HG02973 (cell line): ENCODE measurements at regions not wholly inside any gene's neighbourhood (a gene's known extent, or its start where the extent isn't known, plus 50 kb on each side); places are given as distances from the start of the nearest gene placed in this dataset.

ENCODE experiments used
- ATAC-seq: cut with Tn5 transposase; IDR thresholded peaks from one replicate; pipeline ENCODE4 v1.9.1; 2021; ENCODE audit warnings: moderate library complexity; ENCODE audit not compliant: unreplicated experiment

GRCh38 chr6:169881976-169882375 lies 130.6 kb downstream of the ERMARD start:
- no peak for ATAC-seq

- ATAC-seq, result no peak
Observed at GRCh38 chr6:169881398-169881797, 130.0 kb downstream of the ERMARD start.

GRCh38 chr6:169880516-169880915 lies 129.1 kb downstream of the ERMARD start:
- ATAC-seq, result no peak

- no peak for ATAC-seq
Observed at GRCh38 chr6:169869301-169869700, 117.9 kb downstream of the ERMARD start.

- no peak for ATAC-seq
Observed at GRCh38 chr6:169868458-169868857, 117.0 kb downstream of the ERMARD start.

GRCh38 chr6:169867751-169868191 lies 116.3 kb downstream of the ERMARD start:
- ATAC-seq, result no peak

- no peak for ATAC-seq
Observed at GRCh38 chr6:169866668-169867521, 115.5 kb downstream of the ERMARD start.

- no peak for ATAC-seq
Observed at GRCh38 chr6:169866140-169866534, 114.7 kb downstream of the ERMARD start.

- ATAC-seq, result no peak
Observed at GRCh38 chr6:169865346-169866139, 114.1 kb downstream of the ERMARD start.

GRCh38 chr6:169864148-169865020 lies 113.0 kb downstream of the ERMARD start:
- ATAC-seq, result no peak

- no peak for ATAC-seq
Observed at GRCh38 chr6:169863710-169864109, 112.3 kb downstream of the ERMARD start.

GRCh38 chr6:169862892-169863525 lies 111.6 kb downstream of the ERMARD start:
- no peak for ATAC-seq

- no peak for ATAC-seq
Observed at GRCh38 chr6:169862043-169862891, 110.8 kb downstream of the ERMARD start.

- no peak for ATAC-seq
Observed at GRCh38 chr6:169861431-169862042, 110.1 kb downstream of the ERMARD start.

GRCh38 chr6:169859978-169860703 lies 108.7 kb downstream of the ERMARD start:
- ATAC-seq, result no peak

GRCh38 chr6:169859401-169859977 lies 108.1 kb downstream of the ERMARD start:
- ATAC-seq, result no peak

- no peak for ATAC-seq
Observed at GRCh38 chr6:169858935-169859351, 107.5 kb downstream of the ERMARD start.

GRCh38 chr6:169858293-169858934 lies 107.0 kb downstream of the ERMARD start:
- ATAC-seq, result no peak
